Ectodermal cell (in vitro differentiated cells): ENCODE measurements at regions not wholly inside any gene's neighbourhood (a gene's known extent, or its start where the extent isn't known, plus 50 kb on each side); places are given as distances from the start of the nearest gene placed in this dataset.

ENCODE experiments used
- H3K27ac ChIP-seq: 2 replicates; pipeline ENCODE4 v1.7.0; 2013; ENCODE audit warnings: mild to moderate bottlenecking, low read depth, low read length; ENCODE audit not compliant: insufficient read depth, poor library complexity, severe bottlenecking
- H3K27me3 ChIP-seq: 2 replicates; pipeline ENCODE4 v1.7.0; 2013; ENCODE audit warnings: mild to moderate bottlenecking, low read length; ENCODE audit not compliant: insufficient read depth, control insufficient read depth, poor library complexity, severe bottlenecking
- H3K36me3 ChIP-seq: one replicate; pipeline ENCODE4 v1.7.0; 2013; ENCODE audit warnings: low read length; ENCODE audit not compliant: control insufficient read depth, insufficient read depth
- H3K4me1 ChIP-seq: one replicate; pipeline ENCODE4 v1.7.0; 2013; ENCODE audit warnings: low read length; ENCODE audit not compliant: control insufficient read depth, insufficient read depth
- H3K4me3 ChIP-seq: 2 replicates; pipeline ENCODE4 v1.7.0; 2013; ENCODE audit warnings: low read depth, low read length, control low read depth; ENCODE audit not compliant: insufficient read depth
- H3K9me3 ChIP-seq: 2 replicates; pipeline ENCODE4 v1.7.0; 2013; ENCODE audit warnings: mild to moderate bottlenecking, low read length, moderate library complexity; ENCODE audit not compliant: control insufficient read depth
- WGBS, 2 experiments: methylation state at CpG; one replicate each; pipeline ENCODE4 v1.1.7; 2013; ENCODE audit warnings: missing lambda C conversion rate in 2 of 2; 5-methylcytosine and 5-hydroxymethylcytosine counted together

GRCh38 chr4:126834854-126835253 is 797.9 kb upstream of the INTU start:
- no peak overlapping the region for H3K27ac ChIP-seq
- no peak overlapping the region for H3K4me3 ChIP-seq
- H3K36me3 ChIP-seq: no peaks in the 10 kb centered on the region
- no peaks in the 10 kb centered on the region for H3K27me3 ChIP-seq
- H3K9me3 ChIP-seq: no peaks in the 10 kb centered on the region
- H3K4me1 ChIP-seq: no peaks in the 10 kb centered on the region

GRCh38 chr4:126838941-126839679 is 793.6 kb upstream of the INTU start:
- Histone ChIP-seq H3K4me3 (no peak overlapping the region), H3K27ac (no peak overlapping the region), H3K9me3 (no peaks in the 10 kb centered on the region), H3K4me1 (no peaks in the 10 kb centered on the region), H3K36me3 (no peaks in the 10 kb centered on the region), H3K27me3 (no peaks in the 10 kb centered on the region)
- 88% methylated on average over 2 of the region's 3 CpGs; no CpG with 5 or more reads in 1 of the 2 experiments for WGBS, 2 experiments

- Histone ChIP-seq H3K36me3 (no peaks in the 10 kb centered on the region), H3K4me1 (no peaks in the 10 kb centered on the region), H3K4me3 (no peak overlapping the region), H3K9me3 (no peaks in the 10 kb centered on the region), H3K27me3 (no peaks in the 10 kb centered on the region), H3K27ac (no peak overlapping the region)
- 93 to 95% methylated on average over 5 of the region's 5 CpGs for WGBS, 2 experiments
Observed at GRCh38 chr4:126843492-126844067, 789.2 kb upstream of the INTU start.

- Histone ChIP-seq H3K27ac (no peak overlapping the region), H3K9me3 (no peaks in the 10 kb centered on the region), H3K27me3 (no peaks in the 10 kb centered on the region), H3K4me1 (no peaks in the 10 kb centered on the region), H3K36me3 (no peaks in the 10 kb centered on the region), H3K4me3 (no peak overlapping the region)
- WGBS, 2 experiments: 70 to 88% methylated on average over 1 of the region's 1 CpG
Observed at GRCh38 chr4:126850286-126850685, 782.5 kb upstream of the INTU start.

GRCh38 chr4:126851391-126851790 is 781.4 kb upstream of the INTU start:
- Histone ChIP-seq H3K4me1 (no peaks in the 10 kb centered on the region), H3K9me3 (no peaks in the 10 kb centered on the region), H3K27ac (no peak overlapping the region), H3K36me3 (no peaks in the 10 kb centered on the region), H3K27me3 (no peaks in the 10 kb centered on the region), H3K4me3 (no peak overlapping the region)
- 100% methylated on average over 1 of the region's 1 CpG; no CpG with 5 or more reads in 1 of the 2 experiments for WGBS, 2 experiments

GRCh38 chr4:126853715-126854114 is 779.0 kb upstream of the INTU start:
- Histone ChIP-seq H3K36me3 (no peaks in the 10 kb centered on the region), H3K9me3 (no peaks in the 10 kb centered on the region), H3K27me3 (no peaks in the 10 kb centered on the region), H3K4me1 (no peaks in the 10 kb centered on the region), H3K27ac (no peak overlapping the region), H3K4me3 (no peak overlapping the region)

GRCh38 chr4:126856906-126857305 is 775.9 kb upstream of the INTU start:
- Histone ChIP-seq H3K4me3 (no peak overlapping the region), H3K4me1 (no peaks in the 10 kb centered on the region)
- 95% methylated on average over 2 of the region's 3 CpGs; no CpG with 5 or more reads in 1 of the 2 experiments for WGBS, 2 experiments

GRCh38 chr4:126859314-126859713 is 773.4 kb upstream of the INTU start:
- H3K4me3 ChIP-seq: no peak overlapping the region
- no peak overlapping the region for H3K27ac ChIP-seq
- H3K36me3 ChIP-seq: no peaks in the 10 kb centered on the region
- no peaks in the 10 kb centered on the region for H3K27me3 ChIP-seq
- H3K9me3 ChIP-seq: no peaks in the 10 kb centered on the region
- WGBS, 2 experiments: 75 to 81% methylated on average over 2 of the region's 2 CpGs
- H3K4me1 ChIP-seq: no peaks in the 10 kb centered on the region

More at GRCh38 chr4:126856906-126857305, 775.9 kb upstream of the INTU start:
- no peaks in the 10 kb centered on the region for H3K36me3 ChIP-seq
- no peak overlapping the region for H3K27ac ChIP-seq
- no peaks in the 10 kb centered on the region for H3K27me3 ChIP-seq
- no peaks in the 10 kb centered on the region for H3K9me3 ChIP-seq

- 96 to 98% methylated on average over 2 of the region's 2 CpGs for WGBS, 2 experiments
- H3K27ac ChIP-seq: no peak overlapping the region
- no peak overlapping the region for H3K4me3 ChIP-seq
- H3K27me3 ChIP-seq: no peaks in the 10 kb centered on the region
- H3K4me1 ChIP-seq: no peaks in the 10 kb centered on the region
- H3K9me3 ChIP-seq: no peaks in the 10 kb centered on the region
- H3K36me3 ChIP-seq: no peaks in the 10 kb centered on the region
Observed at GRCh38 chr4:126859872-126860271, 772.9 kb upstream of the INTU start.

- WGBS, 2 experiments: 92 to 93% methylated on average over 1 of the region's 1 CpG
Observed at GRCh38 chr4:126860308-126860707, 772.4 kb upstream of the INTU start.

More at GRCh38 chr4:126860308-126860707, 772.4 kb upstream of the INTU start:
- Histone ChIP-seq H3K27me3 (no peaks in the 10 kb centered on the region), H3K36me3 (no peaks in the 10 kb centered on the region), H3K4me3 (no peak overlapping the region), H3K27ac (no peak overlapping the region), H3K4me1 (no peaks in the 10 kb centered on the region), H3K9me3 (no peaks in the 10 kb centered on the region)
